ENCODE measurements at regions not wholly inside any gene's neighbourhood (a gene's known extent, or its start where the extent isn't known, plus 50 kb on each side); places are given as distances from the start of the nearest gene placed in this dataset.

GRCh38 chr14:97850886-97851285, 1053.7 kb downstream of the VRK1 start:
- TF ChIP-seq CTCF (IDR thresholded peaks at IDR 0.05; ENCODE audit: insufficient read depth, low read depth, low read length) (no peak), EZH2 (IDR thresholded peaks at IDR 0.05; ENCODE audit: insufficient read depth, low read length) (no peak)

All from astrocyte (in vitro differentiated cells and primary cell).